Fibroblast of lung (primary cell): ENCODE measurements at regions not wholly inside any gene's neighbourhood (a gene's known extent, or its start where the extent isn't known, plus 50 kb on each side); places are given as distances from the start of the nearest gene placed in this dataset.

ENCODE experiments used
- DNase-seq, 2 donors: peaks; one replicate each; pipeline versions ENCODE4 v3.0.0 to v3.0.0-alpha.2; 2010; ENCODE audit warnings: low read depth in 2 of 2
- H2AFZ ChIP-seq: 2 replicates; pipeline ENCODE4 v1.5.1; 2012; ENCODE audit warnings: low read length, control low read depth, inconsistent platforms
- H3K27ac ChIP-seq: 2 replicates; pipeline ENCODE4 v1.5.1; 2011; ENCODE audit warnings: low read length, control low read depth; ENCODE audit not compliant: insufficient read depth
- H3K27me3 ChIP-seq: 2 replicates; pipeline ENCODE4 v1.5.1; 2011; ENCODE audit warnings: mild to moderate bottlenecking, low read length; ENCODE audit not compliant: control insufficient read depth, insufficient read depth
- H3K36me3 ChIP-seq: 2 replicates; pipeline ENCODE4 v1.5.1; 2011; ENCODE audit warnings: low read length; ENCODE audit not compliant: control insufficient read depth, insufficient read depth
- H3K4me1 ChIP-seq: 2 replicates; pipeline ENCODE4 v1.5.1; 2011; ENCODE audit warnings: low read length; ENCODE audit not compliant: control insufficient read depth, insufficient read depth; ENCODE audit errors: extremely low read depth
- H3K4me2 ChIP-seq: 2 replicates; pipeline ENCODE4 v1.5.1; 2011; ENCODE audit warnings: low read length, control low read depth; ENCODE audit not compliant: insufficient read depth; ENCODE audit errors: extremely low read depth
- H3K4me3 ChIP-seq, 4 experiments: fragments of 200-600 bp in 1 of 4; sonication (generic) in 1 of 4; replicated peaks in 1 of 4; 2 replicates each; pipeline ENCODE4 v1.5.1; 2011 to 2016; ENCODE audit warnings: low read length in 4 of 4, low read depth in 3 of 4, mild to moderate bottlenecking in 3 of 4, control low read depth in 2 of 4, inconsistent platforms in 1 of 4, mixed read lengths in 1 of 4; ENCODE audit not compliant: insufficient read depth in 1 of 4; ENCODE audit errors: control extremely low read depth in 1 of 4
- H3K79me2 ChIP-seq: 2 replicates; pipeline ENCODE4 v1.5.1; 2012; ENCODE audit warnings: mild to moderate bottlenecking, low read length, inconsistent platforms; ENCODE audit not compliant: control insufficient read depth, insufficient read depth
- H3K9ac ChIP-seq: 2 replicates; pipeline ENCODE4 v1.5.1; 2011; ENCODE audit warnings: mild to moderate bottlenecking, low read length, control low read depth; ENCODE audit not compliant: insufficient read depth
- H3K9me3 ChIP-seq: 2 replicates; pipeline ENCODE4 v1.5.1; 2012; ENCODE audit warnings: low read depth, low read length; ENCODE audit not compliant: control insufficient read depth, insufficient read depth
- H4K20me1 ChIP-seq: 2 replicates; pipeline ENCODE4 v1.5.1; 2011; ENCODE audit warnings: low read length; ENCODE audit not compliant: control insufficient read depth, insufficient read depth; ENCODE audit errors: extremely low read depth
- EZH2 ChIP-seq: IDR thresholded peaks from 2 replicates; pipeline ENCODE4 v1.5.1; 2012; ENCODE audit warnings: low read length, control low read depth, mild to moderate bottlenecking; ENCODE audit errors: missing control alignments
- TF ChIP-seq, protein P1 (sequence below), 2 donors: IDR thresholded peaks in 1 of 2; conservative IDR thresholded peaks in 1 of 2; 1 replicate in 1 of 2; 2 replicates in 1 of 2; pipeline ENCODE4 v1.5.1; 2011 to 2012; ENCODE audit warnings: low read length in 2 of 2, control low read depth in 1 of 2, inconsistent platforms in 1 of 2, low read depth in 1 of 2, mild to moderate bottlenecking in 1 of 2

DNA sequence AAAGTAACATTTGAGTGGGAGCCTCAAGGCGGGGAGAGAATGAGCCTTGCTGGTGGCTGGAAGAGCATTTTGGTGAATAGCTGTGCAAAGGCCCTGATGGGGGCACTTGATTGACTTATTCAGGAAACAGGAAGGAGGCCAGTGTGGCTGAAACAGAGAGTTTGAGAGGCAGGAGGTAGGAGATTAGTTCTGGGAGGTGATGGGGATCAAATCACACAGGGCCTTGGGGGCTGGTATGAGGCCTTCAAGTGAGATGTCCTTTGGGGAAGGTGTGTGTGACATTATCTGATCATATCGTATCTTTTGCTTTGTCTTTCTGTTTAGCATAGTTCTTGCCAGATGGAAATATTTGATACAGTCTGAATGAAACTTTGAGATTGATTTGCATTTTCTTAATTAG is 172.3 kb downstream of the TENT4A start:
- no peak overlapping the region for H3K4me3 ChIP-seq
- no peak for DNase-seq
- no peak overlapping the region for H3K9ac ChIP-seq
- H3K4me1 ChIP-seq = no peaks in the 10 kb centered on the region
- H3K36me3 ChIP-seq = no peaks in the 10 kb centered on the region
- no peak overlapping the region for H3K4me2 ChIP-seq
- no peaks in the 10 kb centered on the region for H3K9me3 ChIP-seq
- TF ChIP-seq EZH2 = no peak
- TF ChIP-seq, protein P1, sequence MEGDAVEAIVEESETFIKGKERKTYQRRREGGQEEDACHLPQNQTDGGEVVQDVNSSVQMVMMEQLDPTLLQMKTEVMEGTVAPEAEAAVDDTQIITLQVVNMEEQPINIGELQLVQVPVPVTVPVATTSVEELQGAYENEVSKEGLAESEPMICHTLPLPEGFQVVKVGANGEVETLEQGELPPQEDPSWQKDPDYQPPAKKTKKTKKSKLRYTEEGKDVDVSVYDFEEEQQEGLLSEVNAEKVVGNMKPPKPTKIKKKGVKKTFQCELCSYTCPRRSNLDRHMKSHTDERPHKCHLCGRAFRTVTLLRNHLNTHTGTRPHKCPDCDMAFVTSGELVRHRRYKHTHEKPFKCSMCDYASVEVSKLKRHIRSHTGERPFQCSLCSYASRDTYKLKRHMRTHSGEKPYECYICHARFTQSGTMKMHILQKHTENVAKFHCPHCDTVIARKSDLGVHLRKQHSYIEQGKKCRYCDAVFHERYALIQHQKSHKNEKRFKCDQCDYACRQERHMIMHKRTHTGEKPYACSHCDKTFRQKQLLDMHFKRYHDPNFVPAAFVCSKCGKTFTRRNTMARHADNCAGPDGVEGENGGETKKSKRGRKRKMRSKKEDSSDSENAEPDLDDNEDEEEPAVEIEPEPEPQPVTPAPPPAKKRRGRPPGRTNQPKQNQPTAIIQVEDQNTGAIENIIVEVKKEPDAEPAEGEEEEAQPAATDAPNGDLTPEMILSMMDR (conservative IDR thresholded peaks at IDR 0.05 in 1 of 2, IDR thresholded peaks at IDR 0.05 in 1 of 2; ENCODE audit: low read depth in 1 of 2, low read length in 2 of 2) = no peak
- no peaks in the 10 kb centered on the region for H4K20me1 ChIP-seq
- H2AFZ ChIP-seq = no peak overlapping the region
- no peaks in the 10 kb centered on the region for H3K27me3 ChIP-seq
- H3K79me2 ChIP-seq = no peaks in the 10 kb centered on the region
- no peak overlapping the region for H3K27ac ChIP-seq

- H3K4me3 ChIP-seq = no peak overlapping the region
- no peak overlapping the region for H3K4me2 ChIP-seq
- no peaks in the 10 kb centered on the region for H3K36me3 ChIP-seq
- no peak overlapping the region for H3K27ac ChIP-seq
- no peak overlapping the region for H2AFZ ChIP-seq
- no peak overlapping the region for H3K9ac ChIP-seq
- no peak for TF ChIP-seq EZH2
- TF ChIP-seq, protein P1 (conservative IDR thresholded peaks at IDR 0.05 in 1 of 2, IDR thresholded peaks at IDR 0.05 in 1 of 2; ENCODE audit: low read depth in 1 of 2, low read length in 2 of 2) = no peak
- no peaks in the 10 kb centered on the region for H3K27me3 ChIP-seq
- H3K4me1 ChIP-seq = no peaks in the 10 kb centered on the region
- no peaks in the 10 kb centered on the region for H4K20me1 ChIP-seq
- DNase-seq = no peak
- no peaks in the 10 kb centered on the region for H3K9me3 ChIP-seq
- no peaks in the 10 kb centered on the region for H3K79me2 ChIP-seq
Observed at GRCh38 chr5:6886866-6887265, 173.6 kb downstream of the TENT4A start.

- H3K27ac ChIP-seq = no peak overlapping the region
- no peaks in the 10 kb centered on the region for H3K27me3 ChIP-seq
- H3K9ac ChIP-seq = no peak overlapping the region
- H4K20me1 ChIP-seq = no peaks in the 10 kb centered on the region
- DNase-seq = no peak
- H3K9me3 ChIP-seq = no peaks in the 10 kb centered on the region
- TF ChIP-seq, protein P1 (conservative IDR thresholded peaks at IDR 0.05 in 1 of 2, IDR thresholded peaks at IDR 0.05 in 1 of 2; ENCODE audit: low read depth in 1 of 2, low read length in 2 of 2) = no peak
- TF ChIP-seq EZH2 = no peak
- H3K4me3 ChIP-seq = no peak overlapping the region
- H2AFZ ChIP-seq = no peak overlapping the region
- no peaks in the 10 kb centered on the region for H3K79me2 ChIP-seq
- H3K36me3 ChIP-seq = no peaks in the 10 kb centered on the region
- no peaks in the 10 kb centered on the region for H3K4me1 ChIP-seq
- H3K4me2 ChIP-seq = no peak overlapping the region
Observed at GRCh38 chr5:6889030-6889429, 175.8 kb downstream of the TENT4A start.
